ENCODE measurements at regions not wholly inside any gene's neighbourhood (a gene's known extent, or its start where the extent isn't known, plus 50 kb on each side); places are given as distances from the start of the nearest gene placed in this dataset.
"Not testable (repeated sequence)": the region's sequence is repeated elsewhere in the genome, so short reads cannot be mapped to it uniquely, and the experiment has no call there.

DNA sequence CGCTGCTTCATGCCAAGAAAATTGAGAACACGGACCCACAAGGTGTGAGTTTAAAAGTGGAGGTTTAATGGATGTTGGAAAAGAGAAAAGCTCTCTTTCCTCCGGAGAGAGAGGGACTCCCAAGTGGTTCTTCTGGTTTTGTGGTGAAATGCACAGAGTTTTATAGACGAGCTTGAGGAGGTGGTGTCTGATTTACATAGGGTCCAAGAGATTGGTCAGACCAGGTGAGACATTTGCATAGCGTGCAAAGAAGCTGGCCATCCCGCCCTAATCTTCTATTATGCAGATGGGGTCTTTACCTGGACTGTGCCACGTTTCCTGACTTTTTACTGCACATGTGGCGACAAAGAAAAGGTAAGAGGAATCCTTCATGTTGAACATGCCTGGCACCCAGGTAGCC is 236.4 kb upstream of the PCDH9 start:
- H3K27me3 Mint-ChIP-seq (ENCODE audit: low read depth) = no peaks in the 10 kb centered on the region
- H3K9me3 Mint-ChIP-seq = peaks cover 25% of the 10 kb centered on the region
- no peaks in the 10 kb centered on the region for H3K36me3 Mint-ChIP-seq (ENCODE audit: low read depth)
- TF ChIP-seq, protein P1, sequence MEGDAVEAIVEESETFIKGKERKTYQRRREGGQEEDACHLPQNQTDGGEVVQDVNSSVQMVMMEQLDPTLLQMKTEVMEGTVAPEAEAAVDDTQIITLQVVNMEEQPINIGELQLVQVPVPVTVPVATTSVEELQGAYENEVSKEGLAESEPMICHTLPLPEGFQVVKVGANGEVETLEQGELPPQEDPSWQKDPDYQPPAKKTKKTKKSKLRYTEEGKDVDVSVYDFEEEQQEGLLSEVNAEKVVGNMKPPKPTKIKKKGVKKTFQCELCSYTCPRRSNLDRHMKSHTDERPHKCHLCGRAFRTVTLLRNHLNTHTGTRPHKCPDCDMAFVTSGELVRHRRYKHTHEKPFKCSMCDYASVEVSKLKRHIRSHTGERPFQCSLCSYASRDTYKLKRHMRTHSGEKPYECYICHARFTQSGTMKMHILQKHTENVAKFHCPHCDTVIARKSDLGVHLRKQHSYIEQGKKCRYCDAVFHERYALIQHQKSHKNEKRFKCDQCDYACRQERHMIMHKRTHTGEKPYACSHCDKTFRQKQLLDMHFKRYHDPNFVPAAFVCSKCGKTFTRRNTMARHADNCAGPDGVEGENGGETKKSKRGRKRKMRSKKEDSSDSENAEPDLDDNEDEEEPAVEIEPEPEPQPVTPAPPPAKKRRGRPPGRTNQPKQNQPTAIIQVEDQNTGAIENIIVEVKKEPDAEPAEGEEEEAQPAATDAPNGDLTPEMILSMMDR (IDR thresholded peaks at IDR 0.05; ENCODE audit: unreplicated experiment in 3 of 3) = no peak
- H3K4me1 Mint-ChIP-seq = no peaks in the 10 kb centered on the region
- H3K4me3 Mint-ChIP-seq = no peak overlapping the region
- H3K27ac Mint-ChIP-seq = no peak overlapping the region

DNA sequence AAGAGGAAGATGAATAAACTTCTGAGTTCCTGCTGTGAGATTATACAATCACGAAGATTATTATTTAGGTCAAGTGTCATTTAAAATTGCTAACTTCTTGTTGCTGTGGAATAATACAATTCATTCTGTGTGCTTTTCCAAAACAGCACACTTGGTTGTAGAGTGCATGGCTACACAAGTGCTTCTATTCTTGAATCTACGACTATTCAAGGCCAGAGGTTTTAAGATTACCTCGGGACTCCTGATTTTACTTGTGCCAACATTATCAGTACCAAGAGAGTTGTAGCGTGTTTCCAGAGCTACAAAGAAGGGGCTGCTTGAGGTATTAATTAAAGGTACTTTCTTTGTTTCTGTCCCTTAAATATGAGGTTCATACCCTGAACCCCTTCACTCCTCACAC is 234.0 kb upstream of the PCDH9 start:
- Mint-ChIP-seq H3K4me3 (no peak overlapping the region), H3K36me3 (ENCODE audit: low read depth) (no peaks in the 10 kb centered on the region), H3K27me3 (ENCODE audit: low read depth) (no peaks in the 10 kb centered on the region), H3K9me3 (peaks cover 7% of the 10 kb centered on the region), H3K4me1 (no peaks in the 10 kb centered on the region), H3K27ac (no peak overlapping the region)
- TF ChIP-seq, protein P1 (IDR thresholded peaks at IDR 0.05; ENCODE audit: unreplicated experiment in 3 of 3) = no peak

DNA sequence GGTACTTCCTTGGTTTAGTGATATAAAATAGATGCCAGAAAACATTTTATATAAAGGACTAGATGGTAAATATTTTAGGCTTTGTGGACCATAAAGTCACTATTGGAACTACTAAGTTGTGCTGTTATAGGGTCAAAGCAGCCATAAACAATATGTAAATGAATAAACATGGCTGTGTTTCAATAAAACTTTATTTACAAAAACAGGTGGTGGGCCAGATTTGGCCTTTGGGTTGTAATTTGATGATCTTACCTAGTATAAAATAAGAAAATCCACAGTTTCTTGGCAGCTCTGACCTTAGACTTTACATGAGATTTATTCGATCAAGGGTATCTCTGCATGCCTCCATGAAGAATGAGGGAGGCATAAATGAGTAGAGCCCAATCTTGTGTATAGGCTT is 232.0 kb upstream of the PCDH9 start:
- Mint-ChIP-seq H3K4me3 (no peak overlapping the region), H3K27me3 (ENCODE audit: low read depth) (no peaks in the 10 kb centered on the region), H3K27ac (no peak overlapping the region), H3K9me3 (no peaks in the 10 kb centered on the region), H3K36me3 (ENCODE audit: low read depth) (no peaks in the 10 kb centered on the region), H3K4me1 (no peaks in the 10 kb centered on the region)
- TF ChIP-seq, protein P1 (IDR thresholded peaks at IDR 0.05; ENCODE audit: unreplicated experiment in 3 of 3) = no peak

DNA sequence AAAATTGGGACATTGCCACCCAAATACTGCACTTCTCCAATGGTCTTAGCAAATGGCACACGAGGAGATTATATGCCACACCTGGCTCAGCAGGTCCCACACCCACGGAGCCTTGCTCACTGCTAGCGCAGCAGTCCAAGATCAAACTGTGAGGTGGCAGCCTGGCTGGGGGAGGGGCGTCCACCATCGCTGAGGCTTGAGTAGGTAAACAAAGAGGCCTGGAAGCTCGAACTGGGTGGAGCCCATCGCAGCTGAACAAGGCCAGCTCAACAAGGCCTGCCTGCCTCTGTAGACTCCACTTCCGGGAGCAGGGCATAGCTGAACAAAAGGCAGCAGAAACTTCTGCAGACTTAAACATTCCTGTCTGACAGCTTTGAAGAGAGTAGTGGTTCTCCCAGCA is 222.4 kb upstream of the PCDH9 start:
- H3K4me3 Mint-ChIP-seq; H3K27me3 Mint-ChIP-seq (ENCODE audit: low read depth); H3K36me3 Mint-ChIP-seq (ENCODE audit: low read depth); H3K4me1 Mint-ChIP-seq; H3K27ac Mint-ChIP-seq: not testable (repeated sequence)
- H3K9me3 Mint-ChIP-seq = peaks cover 14% of the 10 kb centered on the region

DNA sequence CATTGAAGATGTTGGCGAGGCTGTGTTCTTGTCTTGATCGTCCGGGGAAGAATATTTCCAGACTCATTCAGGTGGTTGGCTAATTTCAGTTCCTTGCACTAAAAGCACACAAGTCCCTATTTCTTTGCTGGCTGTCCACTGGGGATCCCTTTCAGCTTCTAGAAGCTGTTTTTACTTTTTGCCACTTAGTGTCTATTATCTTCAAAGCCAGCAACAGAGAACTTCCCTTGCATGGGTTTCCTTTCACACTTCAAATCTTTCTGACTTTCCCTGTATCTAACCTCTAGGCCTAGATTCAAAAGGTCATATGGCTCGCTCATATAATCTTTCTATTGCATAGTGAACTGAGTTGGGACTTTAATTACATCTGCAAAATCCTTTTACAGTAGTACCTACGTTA is 215.3 kb upstream of the PCDH9 start:
- H3K27me3 Mint-ChIP-seq (ENCODE audit: low read depth) = peaks cover 8% of the 10 kb centered on the region
- H3K4me3 Mint-ChIP-seq = no peak overlapping the region
- no peaks in the 10 kb centered on the region for H3K4me1 Mint-ChIP-seq
- H3K27ac Mint-ChIP-seq = no peak overlapping the region
- TF ChIP-seq, protein P1 (IDR thresholded peaks at IDR 0.05; ENCODE audit: unreplicated experiment in 3 of 3) = no peak
- H3K36me3 Mint-ChIP-seq (ENCODE audit: low read depth) = no peaks in the 10 kb centered on the region
- no peaks in the 10 kb centered on the region for H3K9me3 Mint-ChIP-seq

DNA sequence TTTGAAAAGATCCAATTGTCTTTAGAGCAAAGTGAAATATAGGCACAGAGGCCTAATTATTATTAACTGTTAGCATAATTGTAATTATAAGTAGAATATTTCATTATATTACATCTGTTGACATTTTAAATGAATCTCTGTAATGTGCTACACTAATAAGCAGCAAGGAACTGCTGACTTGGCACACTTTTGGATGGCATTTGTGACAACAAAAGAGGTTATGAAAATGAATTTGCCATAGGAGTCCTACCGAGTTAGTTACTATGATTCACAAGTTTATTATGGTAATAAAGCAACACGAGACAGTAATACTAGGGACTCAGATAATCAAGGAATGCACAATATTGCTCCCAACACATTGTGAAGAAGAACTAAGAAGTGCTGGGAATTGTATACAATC is 213.8 kb upstream of the PCDH9 start:
- H3K4me3 Mint-ChIP-seq = no peak overlapping the region
- no peaks in the 10 kb centered on the region for H3K36me3 Mint-ChIP-seq (ENCODE audit: low read depth)
- H3K9me3 Mint-ChIP-seq = no peaks in the 10 kb centered on the region
- H3K27me3 Mint-ChIP-seq (ENCODE audit: low read depth) = peaks cover 13% of the 10 kb centered on the region
- H3K4me1 Mint-ChIP-seq = no peaks in the 10 kb centered on the region
- H3K27ac Mint-ChIP-seq = no peak overlapping the region
- TF ChIP-seq, protein P1 (IDR thresholded peaks at IDR 0.05; ENCODE audit: unreplicated experiment in 3 of 3) = no peak

All from nephron (organoid).